ENCODE measurements at regions not wholly inside any gene's neighbourhood (a gene's known extent, or its start where the extent isn't known, plus 50 kb on each side); places are given as distances from the start of the nearest gene placed in this dataset.

DNA sequence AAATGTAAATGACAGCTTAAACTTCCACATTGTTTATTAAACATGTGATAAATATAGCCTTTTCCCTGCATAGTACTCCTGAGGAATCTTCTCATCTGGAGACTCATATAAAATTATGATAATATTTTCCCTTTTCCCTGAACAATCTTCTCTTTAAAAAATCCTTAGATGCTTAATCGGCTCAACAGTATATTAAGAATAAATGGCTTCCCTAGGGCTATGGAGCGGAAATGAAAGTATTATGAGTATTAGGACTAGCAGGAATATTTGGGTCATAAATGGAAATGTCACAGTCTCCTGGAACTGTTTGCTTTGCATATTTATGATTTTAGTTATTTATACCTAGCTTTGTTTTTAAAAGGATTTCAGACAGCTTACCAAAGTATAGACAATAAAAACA, 200.7 kb upstream of the PDE5A start:
- Histone ChIP-seq H2AFZ (ENCODE audit: low read depth, low read length) (no peak overlapping the region), H3K27me3 (ENCODE audit: insufficient read depth, low read depth, low read length) (no peaks in the 10 kb centered on the region), H3K79me2 (replicated peaks; ENCODE audit: insufficient read depth, low read length) (no peaks in the 10 kb centered on the region), H3K4me3 (ENCODE audit: low read length) (no peak overlapping the region), H3K27ac (ENCODE audit: low read length) (no peak overlapping the region), H3K4me2 (ENCODE audit: low read length) (no peak overlapping the region), H3K9me2 (ENCODE audit: insufficient read depth, low read length) (no peaks in the 10 kb centered on the region), H4K20me1 (ENCODE audit: insufficient read depth) (no peaks in the 10 kb centered on the region), H3F3A (ENCODE audit: insufficient read depth, low read length, poor library complexity, severe bottlenecking) (no peaks in the 10 kb centered on the region), H3K36me3 (ENCODE audit: insufficient read depth, low read length) (no peaks in the 10 kb centered on the region), H3K9ac (ENCODE audit: low read length) (no peak overlapping the region), H3K9me3 (ENCODE audit: low read length) (no peaks in the 10 kb centered on the region)
- TF ChIP-seq SMC3 (conservative IDR thresholded peaks at IDR 0.05; ENCODE audit: poor library complexity) (no peak), EZH2 (IDR thresholded peaks at IDR 0.05; ENCODE audit: borderline replicate concordance, insufficient read depth, low read length, poor library complexity, severe bottlenecking) (no peak), EP300 (conservative IDR thresholded peaks at IDR 0.05; ENCODE audit: poor library complexity, severe bottlenecking) (no peak), RAD21 (conservative IDR thresholded peaks at IDR 0.05) (no peak)
- TF ChIP-seq, protein P1, sequence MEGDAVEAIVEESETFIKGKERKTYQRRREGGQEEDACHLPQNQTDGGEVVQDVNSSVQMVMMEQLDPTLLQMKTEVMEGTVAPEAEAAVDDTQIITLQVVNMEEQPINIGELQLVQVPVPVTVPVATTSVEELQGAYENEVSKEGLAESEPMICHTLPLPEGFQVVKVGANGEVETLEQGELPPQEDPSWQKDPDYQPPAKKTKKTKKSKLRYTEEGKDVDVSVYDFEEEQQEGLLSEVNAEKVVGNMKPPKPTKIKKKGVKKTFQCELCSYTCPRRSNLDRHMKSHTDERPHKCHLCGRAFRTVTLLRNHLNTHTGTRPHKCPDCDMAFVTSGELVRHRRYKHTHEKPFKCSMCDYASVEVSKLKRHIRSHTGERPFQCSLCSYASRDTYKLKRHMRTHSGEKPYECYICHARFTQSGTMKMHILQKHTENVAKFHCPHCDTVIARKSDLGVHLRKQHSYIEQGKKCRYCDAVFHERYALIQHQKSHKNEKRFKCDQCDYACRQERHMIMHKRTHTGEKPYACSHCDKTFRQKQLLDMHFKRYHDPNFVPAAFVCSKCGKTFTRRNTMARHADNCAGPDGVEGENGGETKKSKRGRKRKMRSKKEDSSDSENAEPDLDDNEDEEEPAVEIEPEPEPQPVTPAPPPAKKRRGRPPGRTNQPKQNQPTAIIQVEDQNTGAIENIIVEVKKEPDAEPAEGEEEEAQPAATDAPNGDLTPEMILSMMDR (IDR thresholded peaks at IDR 0.05; ENCODE audit: poor library complexity, severe bottlenecking) = no peak
- TF ChIP-seq, protein P2, sequence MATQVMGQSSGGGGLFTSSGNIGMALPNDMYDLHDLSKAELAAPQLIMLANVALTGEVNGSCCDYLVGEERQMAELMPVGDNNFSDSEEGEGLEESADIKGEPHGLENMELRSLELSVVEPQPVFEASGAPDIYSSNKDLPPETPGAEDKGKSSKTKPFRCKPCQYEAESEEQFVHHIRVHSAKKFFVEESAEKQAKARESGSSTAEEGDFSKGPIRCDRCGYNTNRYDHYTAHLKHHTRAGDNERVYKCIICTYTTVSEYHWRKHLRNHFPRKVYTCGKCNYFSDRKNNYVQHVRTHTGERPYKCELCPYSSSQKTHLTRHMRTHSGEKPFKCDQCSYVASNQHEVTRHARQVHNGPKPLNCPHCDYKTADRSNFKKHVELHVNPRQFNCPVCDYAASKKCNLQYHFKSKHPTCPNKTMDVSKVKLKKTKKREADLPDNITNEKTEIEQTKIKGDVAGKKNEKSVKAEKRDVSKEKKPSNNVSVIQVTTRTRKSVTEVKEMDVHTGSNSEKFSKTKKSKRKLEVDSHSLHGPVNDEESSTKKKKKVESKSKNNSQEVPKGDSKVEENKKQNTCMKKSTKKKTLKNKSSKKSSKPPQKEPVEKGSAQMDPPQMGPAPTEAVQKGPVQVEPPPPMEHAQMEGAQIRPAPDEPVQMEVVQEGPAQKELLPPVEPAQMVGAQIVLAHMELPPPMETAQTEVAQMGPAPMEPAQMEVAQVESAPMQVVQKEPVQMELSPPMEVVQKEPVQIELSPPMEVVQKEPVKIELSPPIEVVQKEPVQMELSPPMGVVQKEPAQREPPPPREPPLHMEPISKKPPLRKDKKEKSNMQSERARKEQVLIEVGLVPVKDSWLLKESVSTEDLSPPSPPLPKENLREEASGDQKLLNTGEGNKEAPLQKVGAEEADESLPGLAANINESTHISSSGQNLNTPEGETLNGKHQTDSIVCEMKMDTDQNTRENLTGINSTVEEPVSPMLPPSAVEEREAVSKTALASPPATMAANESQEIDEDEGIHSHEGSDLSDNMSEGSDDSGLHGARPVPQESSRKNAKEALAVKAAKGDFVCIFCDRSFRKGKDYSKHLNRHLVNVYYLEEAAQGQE (IDR thresholded peaks at IDR 0.05; ENCODE audit: borderline replicate concordance) = no peak

DNA sequence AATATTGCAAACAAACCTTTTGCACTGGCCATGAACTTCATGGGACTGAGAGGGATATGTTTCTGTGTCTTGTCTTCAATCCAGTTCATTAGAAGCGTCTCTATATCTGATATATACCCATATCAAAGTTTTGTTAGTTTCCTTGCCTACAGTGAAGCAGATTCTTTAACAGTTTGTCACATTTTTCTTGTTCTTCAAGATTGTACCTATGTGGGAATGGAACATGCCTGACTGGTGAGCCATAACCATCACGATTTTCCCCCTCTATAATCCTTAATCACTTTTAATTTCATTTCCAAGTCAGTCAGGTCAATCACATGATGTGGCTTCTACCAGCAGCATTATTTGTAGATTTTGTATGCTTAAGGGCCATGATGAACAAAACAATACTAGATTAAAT, 197.1 kb upstream of the PDE5A start:
- Histone ChIP-seq H3K36me3 (ENCODE audit: insufficient read depth, low read length) (no peaks in the 10 kb centered on the region), H4K20me1 (ENCODE audit: insufficient read depth) (no peaks in the 10 kb centered on the region), H3K9ac (ENCODE audit: low read length) (no peak overlapping the region), H2AFZ (ENCODE audit: low read depth, low read length) (no peak overlapping the region), H3K4me2 (ENCODE audit: low read length) (no peak overlapping the region), H3F3A (ENCODE audit: insufficient read depth, low read length, poor library complexity, severe bottlenecking) (no peaks in the 10 kb centered on the region), H3K27me3 (ENCODE audit: insufficient read depth, low read depth, low read length) (no peaks in the 10 kb centered on the region), H3K9me2 (ENCODE audit: insufficient read depth, low read length) (no peaks in the 10 kb centered on the region), H3K9me3 (ENCODE audit: low read length) (no peaks in the 10 kb centered on the region), H3K4me3 (ENCODE audit: low read length) (no peak overlapping the region), H3K79me2 (replicated peaks; ENCODE audit: insufficient read depth, low read length) (no peaks in the 10 kb centered on the region), H3K27ac (ENCODE audit: low read length) (no peak overlapping the region)
- TF ChIP-seq SMC3 (conservative IDR thresholded peaks at IDR 0.05; ENCODE audit: poor library complexity) (no peak), MXI1 (conservative IDR thresholded peaks at IDR 0.05; ENCODE audit: poor library complexity, severe bottlenecking) (no peak), POLR2AphosphoS5 (IDR thresholded peaks at IDR 0.05) (no peak), TAF1 (IDR thresholded peaks at IDR 0.05; ENCODE audit: low read depth) (no peak), EZH2 (IDR thresholded peaks at IDR 0.05; ENCODE audit: borderline replicate concordance, insufficient read depth, low read length, poor library complexity, severe bottlenecking) (no peak), EP300 (conservative IDR thresholded peaks at IDR 0.05; ENCODE audit: poor library complexity, severe bottlenecking) (no peak), RAD21 (conservative IDR thresholded peaks at IDR 0.05) (no peak)
- TF ChIP-seq, protein P2 (IDR thresholded peaks at IDR 0.05; ENCODE audit: borderline replicate concordance) = no peak
- TF ChIP-seq, protein P1 (IDR thresholded peaks at IDR 0.05; ENCODE audit: poor library complexity, severe bottlenecking) = no peak

All from neural cell (in vitro differentiated cells).